ENCODE measurements at regions not wholly inside any gene's neighbourhood (a gene's known extent, or its start where the extent isn't known, plus 50 kb on each side); places are given as distances from the start of the nearest gene placed in this dataset.

DNA sequence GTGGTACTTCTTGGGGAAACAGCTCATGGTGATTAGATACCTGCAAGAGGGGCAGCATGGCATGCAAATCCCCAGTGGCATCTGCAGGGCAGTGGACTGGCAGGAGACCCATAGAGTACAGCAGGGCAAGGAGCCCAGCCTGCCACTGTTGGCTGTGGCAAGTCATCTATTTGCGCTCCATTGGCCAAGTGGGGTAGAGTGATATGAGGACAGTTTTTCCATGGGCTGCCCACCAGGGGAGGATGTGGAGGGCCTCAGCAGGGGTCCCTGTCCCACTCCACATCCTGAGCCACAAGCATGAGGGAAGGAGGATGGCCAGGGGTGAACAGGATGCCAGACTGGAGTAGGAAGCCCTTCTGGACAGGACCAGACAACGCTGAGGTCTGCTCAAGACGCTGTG lies 50.9 kb upstream of the OTOF start:
- no peak for TF ChIP-seq POLR2AphosphoS5 (IDR thresholded peaks at IDR 0.05; ENCODE audit: borderline replicate concordance, low read depth, low read length)
- no peak for TF ChIP-seq EZH2 (IDR thresholded peaks at IDR 0.05)
